HepG2 (cell line): ENCODE measurements at regions not wholly inside any gene's neighbourhood (a gene's known extent, or its start where the extent isn't known, plus 50 kb on each side); places are given as distances from the start of the nearest gene placed in this dataset.

Experiments used
- ATAC-seq: fragments of 200-7000 bp; cut with Tn5 transposase; 3 replicates; pipeline ENCODE4 v1.9.1; 2020; ENCODE audit warnings: mild to moderate bottlenecking, moderate library complexity
- BruUV-seq: library from RNA; stranded (reverse); fragments of 400-500 nt; replicated peaks from 2 replicates; lab custom pipeline; 2021; lab: Mats Ljungman, UMichigan
- CTCF ChIA-PET: fragments of 300-600 bp; formaldehyde crosslinking; extraction: SDS; loops from one replicate; lab custom pipeline; 2021; ENCODE audit warnings: low total read pairs, inconsistent platforms, low intra/inter-chr PET ratio; lab: Yijun Ruan, JAX
- POLR2A ChIA-PET: fragments of 350-600 bp; sonication (Branson Sonifier 250); formaldehyde crosslinking; loops from one replicate; lab custom pipeline; 2020; ENCODE audit warnings: antibody characterized with exemption, inconsistent platforms; lab: Yijun Ruan, JAX
- DNase-seq: peaks from one replicate; pipeline ENCODE4 v3.0.0-alpha.2; 2015; ENCODE audit warnings: low spot score
- FAIRE-seq: peaks from 3 replicates; lab custom pipeline; 2011; peaks lifted over from hg19 to GRCh38; lab: Jason Lieb, UNC
- H2AFZ ChIP-seq: one replicate; pipeline ENCODE4 v1.6.1; 2011; ENCODE audit warnings: low read length, inconsistent platforms
- H3K27ac ChIP-seq: fragments of 300-600 bp; 3 replicates; pipeline ENCODE4 v1.8.0; 2011; ENCODE audit warnings: mixed run types, mild to moderate bottlenecking, mixed read lengths, low read length, inconsistent platforms; ENCODE audit not compliant: insufficient read depth; ENCODE audit errors: extremely low read length
- H3K27me3 ChIP-seq, 2 experiments: fragments of 200-600 bp in 1 of 2; 2 replicates in 1 of 2; 3 replicates in 1 of 2; pipeline versions ENCODE4 v1.6.0 to v1.8.0; 2011; ENCODE audit warnings: low read length in 2 of 2, mild to moderate bottlenecking in 2 of 2, moderate library complexity in 2 of 2, inconsistent platforms in 1 of 2; ENCODE audit not compliant: insufficient read depth in 2 of 2, control insufficient read depth in 1 of 2
- H3K36me3 ChIP-seq, 2 experiments: fragments of 200-600 bp in 1 of 2; replicated peaks in 1 of 2; 2 replicates in 1 of 2; 3 replicates in 1 of 2; pipeline versions ENCODE4 v1.5.1 to v1.8.0; 2011; ENCODE audit warnings: low read length in 2 of 2, inconsistent platforms in 1 of 2; ENCODE audit not compliant: insufficient read depth in 2 of 2, control insufficient read depth in 1 of 2
- H3K4me1 ChIP-seq: 2 replicates; pipeline ENCODE4 v1.5.1; 2012; ENCODE audit warnings: low read length, inconsistent platforms; ENCODE audit not compliant: insufficient read depth
- H3K4me2 ChIP-seq: 2 replicates; pipeline ENCODE4 v1.6.0; 2011; ENCODE audit warnings: low read depth, low read length, inconsistent platforms
- H3K4me3 ChIP-seq, 3 experiments: fragments of 200-600 bp in 1 of 3; sonication (generic), shearing (Covaris generic) in 1 of 3; replicated peaks in 1 of 3; 2 replicates each; pipeline ENCODE4 v1.5.1; 2011 to 2016; ENCODE audit warnings: low read length in 3 of 3, inconsistent platforms in 2 of 3, low read depth in 2 of 3, mild to moderate bottlenecking in 2 of 3, control low read depth in 1 of 3, mixed read lengths in 1 of 3; ENCODE audit not compliant: insufficient read depth in 1 of 3
- H3K79me2 ChIP-seq: one replicate; pipeline ENCODE4 v1.6.1; 2011; ENCODE audit warnings: low read length, inconsistent platforms; ENCODE audit not compliant: insufficient read depth
- H3K9ac ChIP-seq: 2 replicates; pipeline ENCODE4 v1.6.0; 2011; ENCODE audit warnings: mild to moderate bottlenecking, low read depth, low read length, inconsistent platforms; ENCODE audit not compliant: insufficient read depth
- H3K9me3 ChIP-seq: 2 replicates; pipeline ENCODE4 v1.5.1; 2012; ENCODE audit warnings: mild to moderate bottlenecking, low read length
- H4K20me1 ChIP-seq: 2 replicates; pipeline ENCODE4 v1.6.0; 2011; ENCODE audit warnings: inconsistent platforms, mild to moderate bottlenecking, low read length, moderate library complexity; ENCODE audit not compliant: insufficient read depth
- ATRX ChIP-seq: sonication (generic); formaldehyde crosslinking; IDR thresholded peaks from 2 replicates; pipeline ENCODE4 v1.4.0; 2020; ENCODE audit warnings: missing genetic modification reagents, borderline replicate concordance
- DMTF1 ChIP-seq: sonication (generic); formaldehyde crosslinking; IDR thresholded peaks from 2 replicates; pipeline ENCODE4 v1.4.0; 2020; ENCODE audit warnings: mild to moderate bottlenecking, missing genetic modification reagents
- IKZF1 ChIP-seq: fragments of 450-650 bp; IDR thresholded peaks from 2 replicates; pipeline ENCODE4 v1.7.1; 2016
- KDM5A ChIP-seq: fragments of 200-600 bp; sonication (generic); IDR thresholded peaks from 2 replicates; pipeline ENCODE4 v1.7.0; 2018; ENCODE audit warnings: antibody characterized with exemption, mild to moderate bottlenecking, low read length, borderline replicate concordance
- NR2F6 ChIP-seq, 2 experiments: IDR thresholded peaks; 2 replicates each; pipeline ENCODE4 v1.6.1; 2016; ENCODE audit warnings: antibody characterized with exemption in 1 of 2, mild to moderate bottlenecking in 1 of 2
- XBP1 ChIP-seq: sonication (generic); formaldehyde crosslinking; IDR thresholded peaks from 2 replicates; pipeline ENCODE4 v1.5.0; 2020; ENCODE audit warnings: missing genetic modification reagents
- ZBTB8A ChIP-seq: sonication (generic); formaldehyde crosslinking; IDR thresholded peaks from 2 replicates; pipeline ENCODE4 v1.4.0; 2020; ENCODE audit warnings: mild to moderate bottlenecking, low read depth, missing genetic modification reagents, borderline replicate concordance
- ZNF549 ChIP-seq: sonication (generic); formaldehyde crosslinking; IDR thresholded peaks from 2 replicates; pipeline ENCODE4 v1.5.0; 2020; ENCODE audit warnings: missing genetic modification reagents
- ZSCAN12 ChIP-seq: sonication (generic); formaldehyde crosslinking; IDR thresholded peaks from 2 replicates; pipeline ENCODE4 v1.9.0; 2021; ENCODE audit warnings: mild to moderate bottlenecking, missing genetic modification reagents
- WGBS: methylation state at CpG from one replicate; pipeline ENCODE4 v1.1.6; 2017; ENCODE audit warnings: low lambda C conversion rate; 5-methylcytosine and 5-hydroxymethylcytosine counted together
- in situ Hi-C: cut with HindIII; loops from 2 replicates; pipeline ENCODE4 v1.10.0; 2017; ENCODE audit warnings: low pct_unique_long_range_greater_than_20kb; ENCODE audit not compliant: extremely low pct_ligation_motif_present
- intact Hi-C: fragments of 100-400 bp; cut with micrococcal nuclease; formaldehyde crosslinking; loops from one replicate; pipeline ENCODE4 v1.10.0; 2022; ENCODE audit not compliant: unreplicated experiment
- TF ChIP-seq, protein P1 (sequence below): sonication (generic); formaldehyde crosslinking; IDR thresholded peaks from 2 replicates; pipeline ENCODE4 v1.4.0; 2020; ENCODE audit warnings: mild to moderate bottlenecking, missing genetic modification reagents
- TF ChIP-seq, protein P2 (sequence below): sonication (generic); formaldehyde crosslinking; IDR thresholded peaks from 2 replicates; pipeline ENCODE4 v1.4.0; 2020; ENCODE audit warnings: missing genetic modification reagents, borderline replicate concordance

- TF ChIP-seq DMTF1 (CRISPR knock-in tag) (no peak), ZSCAN12 (CRISPR knock-in tag) (no peak), KDM5A (no peak)
- TF ChIP-seq, all 625 proteins: peak for 0
These were observed 221.7 kb downstream of the COG6 start (continued) for GRCh38 chr13:39877134-39877533.

DNA sequence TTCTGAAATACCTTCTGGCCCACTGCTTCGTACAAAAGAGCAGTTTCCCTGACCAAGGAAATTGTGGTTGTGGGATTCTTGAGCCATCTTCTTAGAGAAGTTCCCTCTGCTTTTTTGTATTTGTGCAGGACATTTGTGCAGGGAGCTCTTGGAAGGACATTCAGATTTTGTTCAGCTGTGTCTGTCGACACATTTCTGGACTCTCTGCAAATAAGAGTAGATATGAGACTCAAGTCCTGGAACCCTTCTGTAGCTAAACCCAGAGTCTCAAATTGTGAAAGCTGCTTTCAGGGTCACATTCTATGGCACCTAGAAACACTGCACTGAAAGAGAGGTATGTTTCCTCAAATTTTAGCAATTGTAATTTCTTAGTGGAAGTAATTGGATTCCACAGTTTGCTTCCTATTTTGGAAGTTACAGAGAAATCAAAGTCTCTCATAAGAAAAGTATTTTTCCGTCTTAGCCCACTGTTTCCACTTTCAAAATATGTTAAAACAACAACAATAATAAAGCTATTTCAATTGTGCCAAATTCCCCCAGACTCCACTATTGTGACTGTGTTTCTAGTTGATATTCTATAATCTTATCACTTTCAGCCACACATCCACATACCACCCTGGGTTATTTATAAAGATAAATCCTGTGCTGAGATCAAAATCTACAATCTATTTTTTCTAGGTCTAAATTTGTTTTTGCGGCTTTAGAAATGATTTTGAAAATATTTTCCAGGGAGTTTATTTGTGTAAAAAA, 224.0 kb downstream of the COG6 start:
- in situ Hi-C loops, result no loop called here
- FAIRE-seq (no peak), ATAC-seq (no peak), DNase-seq (no peak)
- intact Hi-C loops, result no loop called here
- 25% methylated on average over 4 of the region's 4 CpGs for WGBS
- no peak overlapping the region for H3K9ac ChIP-seq
- no peaks in the 10 kb centered on the region for H3K36me3 ChIP-seq
- H3K9me3 ChIP-seq, result peaks cover 13% of the 10 kb centered on the region; the same call in 1 of the 2 replicates
- no TSS peak for BruUV-seq
- no peaks in the 10 kb centered on the region for H3K79me2 ChIP-seq
- no peaks in the 10 kb centered on the region for H3K4me1 ChIP-seq
- no peak overlapping the region for H2AFZ ChIP-seq
- no peak overlapping the region for H3K4me2 ChIP-seq
- no peak overlapping the region for H3K27ac ChIP-seq
- TF ChIP-seq IKZF1 (no peak), ZBTB8A (CRISPR knock-in tag) (no peak), ZNF549 (CRISPR knock-in tag) (no peak), XBP1 (CRISPR knock-in tag) (no peak), ATRX (CRISPR knock-in tag) (no peak), NR2F6 (IDR thresholded peaks at IDR 0.05) (no peak), NR2F6 (CRISPR knock-in tag; IDR thresholded peaks at IDR 0.05) (no peak)
- TF ChIP-seq, protein P1, sequence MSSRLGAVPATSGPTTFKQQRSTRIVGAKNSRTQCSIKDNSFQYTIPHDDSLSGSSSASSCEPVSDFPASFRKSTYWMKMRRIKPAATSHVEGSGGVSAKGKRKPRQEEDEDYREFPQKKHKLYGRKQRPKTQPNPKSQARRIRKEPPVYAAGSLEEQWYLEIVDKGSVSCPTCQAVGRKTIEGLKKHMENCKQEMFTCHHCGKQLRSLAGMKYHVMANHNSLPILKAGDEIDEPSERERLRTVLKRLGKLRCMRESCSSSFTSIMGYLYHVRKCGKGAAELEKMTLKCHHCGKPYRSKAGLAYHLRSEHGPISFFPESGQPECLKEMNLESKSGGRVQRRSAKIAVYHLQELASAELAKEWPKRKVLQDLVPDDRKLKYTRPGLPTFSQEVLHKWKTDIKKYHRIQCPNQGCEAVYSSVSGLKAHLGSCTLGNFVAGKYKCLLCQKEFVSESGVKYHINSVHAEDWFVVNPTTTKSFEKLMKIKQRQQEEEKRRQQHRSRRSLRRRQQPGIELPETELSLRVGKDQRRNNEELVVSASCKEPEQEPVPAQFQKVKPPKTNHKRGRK, result no peak
- TF ChIP-seq, protein P2, sequence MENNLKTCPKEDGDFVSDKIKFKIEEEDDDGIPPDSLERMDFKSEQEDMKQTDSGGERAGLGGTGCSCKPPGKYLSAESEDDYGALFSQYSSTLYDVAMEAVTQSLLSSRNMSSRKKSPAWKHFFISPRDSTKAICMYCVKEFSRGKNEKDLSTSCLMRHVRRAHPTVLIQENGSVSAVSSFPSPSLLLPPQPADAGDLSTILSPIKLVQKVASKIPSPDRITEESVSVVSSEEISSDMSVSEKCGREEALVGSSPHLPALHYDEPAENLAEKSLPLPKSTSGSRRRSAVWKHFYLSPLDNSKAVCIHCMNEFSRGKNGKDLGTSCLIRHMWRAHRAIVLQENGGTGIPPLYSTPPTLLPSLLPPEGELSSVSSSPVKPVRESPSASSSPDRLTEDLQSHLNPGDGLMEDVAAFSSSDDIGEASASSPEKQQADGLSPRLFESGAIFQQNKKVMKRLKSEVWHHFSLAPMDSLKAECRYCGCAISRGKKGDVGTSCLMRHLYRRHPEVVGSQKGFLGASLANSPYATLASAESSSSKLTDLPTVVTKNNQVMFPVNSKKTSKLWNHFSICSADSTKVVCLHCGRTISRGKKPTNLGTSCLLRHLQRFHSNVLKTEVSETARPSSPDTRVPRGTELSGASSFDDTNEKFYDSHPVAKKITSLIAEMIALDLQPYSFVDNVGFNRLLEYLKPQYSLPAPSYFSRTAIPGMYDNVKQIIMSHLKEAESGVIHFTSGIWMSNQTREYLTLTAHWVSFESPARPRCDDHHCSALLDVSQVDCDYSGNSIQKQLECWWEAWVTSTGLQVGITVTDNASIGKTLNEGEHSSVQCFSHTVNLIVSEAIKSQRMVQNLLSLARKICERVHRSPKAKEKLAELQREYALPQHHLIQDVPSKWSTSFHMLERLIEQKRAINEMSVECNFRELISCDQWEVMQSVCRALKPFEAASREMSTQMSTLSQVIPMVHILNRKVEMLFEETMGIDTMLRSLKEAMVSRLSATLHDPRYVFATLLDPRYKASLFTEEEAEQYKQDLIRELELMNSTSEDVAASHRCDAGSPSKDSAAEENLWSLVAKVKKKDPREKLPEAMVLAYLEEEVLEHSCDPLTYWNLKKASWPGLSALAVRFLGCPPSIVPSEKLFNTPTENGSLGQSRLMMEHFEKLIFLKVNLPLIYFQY (CRISPR knock-in tag), result no peak
- no peaks in the 10 kb centered on the region for H3K27me3 ChIP-seq
- ChIA-PET CTCF (no interaction called here), POLR2A (no interaction called here)
- no peak overlapping the region for H3K4me3 ChIP-seq
- no peaks in the 10 kb centered on the region for H4K20me1 ChIP-seq
